Transverse colon (tissue), 4 donors: ENCODE measurements at regions not wholly inside any gene's neighbourhood (a gene's known extent, or its start where the extent isn't known, plus 50 kb on each side); places are given as distances from the start of the nearest gene placed in this dataset.

Experiments used
- DNase-seq: peaks from one replicate; pipeline ENCODE4 v3.0.0-alpha.2; 2019
- H3K27ac ChIP-seq, 4 donors: fragments of 200-600 bp; sonication (generic); 2 replicates each; pipeline ENCODE4 v1.5.1; 2016 to 2018; ENCODE audit warnings: inconsistent platforms in 4 of 4
- H3K27me3 ChIP-seq: fragments of 200-600 bp; sonication (generic); 2 replicates; pipeline ENCODE4 v1.5.1; 2017; ENCODE audit warnings: inconsistent platforms
- H3K36me3 ChIP-seq, 4 donors: fragments of 200-600 bp; sonication (generic); 2 replicates each; pipeline ENCODE4 v1.5.1; 2017 to 2019; ENCODE audit warnings: inconsistent platforms in 4 of 4
- H3K4me1 ChIP-seq, 4 donors: fragments of 200-600 bp; sonication (generic); 2 replicates each; pipeline ENCODE4 v1.5.1; 2017 to 2020; ENCODE audit warnings: inconsistent platforms in 4 of 4
- H3K4me3 ChIP-seq, 4 donors: fragments of 200-600 bp; sonication (generic); 1 replicate in 1 of 4; 2 replicates in 3 of 4; pipeline versions ENCODE4 v1.5.1 to v1.6.1; 2017 to 2019; ENCODE audit warnings: inconsistent platforms in 4 of 4
- H3K9me3 ChIP-seq, 2 donors: fragments of 200-600 bp; sonication (generic); 2 replicates each; pipeline ENCODE4 v1.5.1; 2017 to 2019; ENCODE audit warnings: inconsistent platforms in 2 of 2
- CTCF ChIP-seq, 5 experiments: fragments of 200-600 bp in 3 of 5; fragments of 450-650 bp in 2 of 5; sonication (generic) in 3 of 5; IDR thresholded peaks; 1 replicate in 2 of 5; 2 replicates in 3 of 5; pipeline ENCODE4 v1.5.1; 2016 to 2017; ENCODE audit warnings: antibody characterized with exemption in 5 of 5, inconsistent platforms in 3 of 5, mild to moderate bottlenecking in 2 of 5, moderate library complexity in 1 of 5
- EP300 ChIP-seq: sonication (generic); formaldehyde crosslinking; IDR thresholded peaks from one replicate; pipeline ENCODE4 v1.6.1; 2017; ENCODE audit warnings: antibody characterized with exemption, low read depth
- POLR2A ChIP-seq: fragments of 450-650 bp; IDR thresholded peaks from one replicate; pipeline ENCODE4 v1.6.1; 2016; ENCODE audit warnings: antibody characterized with exemption, mild to moderate bottlenecking, moderate library complexity
- POLR2AphosphoS5 ChIP-seq, 3 donors: sonication (generic); formaldehyde crosslinking; IDR thresholded peaks; one replicate each; pipeline ENCODE4 v1.6.1; 2016; ENCODE audit warnings: antibody characterized with exemption in 3 of 3
- WGBS, 2 donors: methylation state at CpG; one replicate each; pipeline ENCODE4 v1.1.5; 2018; ENCODE audit warnings: low coverage in 1 of 2; 5-methylcytosine and 5-hydroxymethylcytosine counted together
- in situ Hi-C, 4 donors: fragments of 200-750 bp; cut with MboI; loops; one replicate each; pipeline versions ENCODE4 v1.15.0 to v1.15.1; 2017; ENCODE audit warnings: low sequenced_read_pairs in 3 of 4, low pct_ligation_motif_present in 1 of 4, low pct_unique_long_range_greater_than_20kb in 1 of 4
- intact Hi-C: fragments of 100-400 bp; cut with DNase I; formaldehyde crosslinking; loops from one replicate; pipeline ENCODE4 v1.15.1; 2023; ENCODE audit warnings: low total_unique reads

- H3K27ac ChIP-seq, result no peak overlapping the region
- H3K4me1 ChIP-seq, result no peaks in the 10 kb centered on the region
- TF ChIP-seq CTCF (IDR thresholded peaks at IDR 0.05) (peak in 2 of 5 experiments; percentile 18 to 24), POLR2AphosphoS5 (IDR thresholded peaks at IDR 0.05) (no peak), POLR2A (no peak)
- in situ Hi-C loops, result no loop called here
- intact Hi-C loops, result no loop called here
- H3K9me3 ChIP-seq, result no peaks in the 10 kb centered on the region
- no peak overlapping the region for H3K4me3 ChIP-seq
- H3K36me3 ChIP-seq, result no peaks in the 10 kb centered on the region
- H3K27me3 ChIP-seq, result no peaks in the 10 kb centered on the region
- WGBS, 2 donors, result 79 to 81% methylated on average over 2 of the region's 2 CpGs
- DNase-seq, result no peak
Measured at GRCh38 chr11:25970726-25971508, 361.0 kb upstream of the ANO3 start.

GRCh38 chr11:25980091-25980490 lies 351.8 kb upstream of the ANO3 start:
- H3K4me1 ChIP-seq, result no peaks in the 10 kb centered on the region
- no peak for DNase-seq
- no peaks in the 10 kb centered on the region for H3K36me3 ChIP-seq
- no peak overlapping the region for H3K27ac ChIP-seq
- no peak for TF ChIP-seq EP300
- no peak for TF ChIP-seq CTCF (IDR thresholded peaks at IDR 0.05)
- TF ChIP-seq POLR2AphosphoS5 (IDR thresholded peaks at IDR 0.05), result no peak
- TF ChIP-seq POLR2A, result no peak
- no peaks in the 10 kb centered on the region for H3K9me3 ChIP-seq
- no peak overlapping the region for H3K4me3 ChIP-seq
- in situ Hi-C loops (loop anchor here (10.0 to 25.0 kb wide), 3 partner anchors 245 to 295 kb away; no protein-coding TSS in a partner anchor), intact Hi-C loops (loop anchor here (10.0 kb wide), 1 partner anchor 245 kb away; no protein-coding TSS in a partner anchor)
- 71 to 86% methylated on average over 4 of the region's 4 CpGs for WGBS, 2 donors
- H3K27me3 ChIP-seq, result no peaks in the 10 kb centered on the region

GRCh38 chr11:25981998-25982397 lies 349.9 kb upstream of the ANO3 start:
- no peaks in the 10 kb centered on the region for H3K36me3 ChIP-seq
- no peaks in the 10 kb centered on the region for H3K9me3 ChIP-seq
- TF ChIP-seq EP300 (no peak), POLR2A (no peak), CTCF (IDR thresholded peaks at IDR 0.05) (peak; percentile 41 to 49 (median 45))
- in situ Hi-C loops, result loop anchor here (10.0 to 25.0 kb wide), 3 partner anchors 243 to 293 kb away; no protein-coding TSS in a partner anchor
- H3K27me3 ChIP-seq, result no peaks in the 10 kb centered on the region
- WGBS, 2 donors, result 7 to 9% methylated on average over 4 of the region's 4 CpGs
- H3K27ac ChIP-seq, result no peak overlapping the region
- DNase-seq, result no peak
- no peak overlapping the region for H3K4me3 ChIP-seq
- intact Hi-C loops, result loop anchor here (10.0 kb wide), 1 partner anchor 243 kb away; no protein-coding TSS in a partner anchor
- no peaks in the 10 kb centered on the region for H3K4me1 ChIP-seq

- H3K27ac ChIP-seq, result no peak overlapping the region
- no peaks in the 10 kb centered on the region for H3K27me3 ChIP-seq
- intact Hi-C loops (loop anchor here (10.0 kb wide), 1 partner anchor 242 kb away; no protein-coding TSS in a partner anchor), in situ Hi-C loops (loop anchor here (10.0 to 25.0 kb wide), 3 partner anchors 242 to 292 kb away; no protein-coding TSS in a partner anchor)
- H3K9me3 ChIP-seq, result no peaks in the 10 kb centered on the region
- DNase-seq, result no peak
- H3K4me3 ChIP-seq, result no peak overlapping the region
- 82% methylated on average over 3 of the region's 3 CpGs for WGBS, 2 donors
- H3K4me1 ChIP-seq, result no peaks in the 10 kb centered on the region
- TF ChIP-seq CTCF (IDR thresholded peaks at IDR 0.05) (no peak), POLR2A (no peak), EP300 (no peak), POLR2AphosphoS5 (IDR thresholded peaks at IDR 0.05) (no peak)
- H3K36me3 ChIP-seq, result no peaks in the 10 kb centered on the region
Measured at GRCh38 chr11:25983280-25983679, 348.6 kb upstream of the ANO3 start.
